Glutamatergic neuron (in vitro differentiated cells): ENCODE measurements at regions not wholly inside any gene's neighbourhood (a gene's known extent, or its start where the extent isn't known, plus 50 kb on each side); places are given as distances from the start of the nearest gene placed in this dataset. TPM values are rescaled to one million over a fixed set of nuclear protein-coding genes. Genes with fewer than 3 reads are reported as not detected.

Experiments used
- DNase-seq: peaks from one replicate; pipeline ENCODE4 v3.0.0; 2022
- H3K27ac Mint-ChIP-seq: one replicate; pipeline ENCODE4 v1.8.0; 2020; ENCODE audit warnings: mild to moderate bottlenecking, mixed read lengths, inconsistent platforms; ENCODE audit not compliant: unreplicated experiment
- H3K27me3 Mint-ChIP-seq: one replicate; pipeline ENCODE4 v1.8.0; 2020; ENCODE audit warnings: mild to moderate bottlenecking, moderate library complexity, mixed read lengths, inconsistent platforms; ENCODE audit not compliant: unreplicated experiment
- H3K36me3 Mint-ChIP-seq: one replicate; pipeline ENCODE4 v1.8.0; 2020; ENCODE audit warnings: mild to moderate bottlenecking, mixed read lengths, inconsistent platforms; ENCODE audit not compliant: unreplicated experiment
- H3K4me1 Mint-ChIP-seq: one replicate; pipeline ENCODE4 v1.8.0; 2020; ENCODE audit warnings: mild to moderate bottlenecking, low read depth, mixed read lengths, inconsistent platforms; ENCODE audit not compliant: unreplicated experiment
- H3K4me3 Mint-ChIP-seq: one replicate; pipeline ENCODE4 v1.8.0; 2020; ENCODE audit warnings: mild to moderate bottlenecking, mixed read lengths, inconsistent platforms; ENCODE audit not compliant: unreplicated experiment
- H3K9me3 Mint-ChIP-seq: one replicate; pipeline ENCODE4 v1.8.0; 2020; ENCODE audit warnings: mild to moderate bottlenecking, moderate library complexity, mixed read lengths, inconsistent platforms; ENCODE audit not compliant: unreplicated experiment
- CTCF ChIP-seq: fragments of 200-600 bp; sonication (generic); IDR thresholded peaks from one replicate; pipeline ENCODE4 v1.5.0; 2021; ENCODE audit not compliant: partially characterized antibody, unreplicated experiment
- microRNA-seq: library from miRNA; unstranded; fragments of <30 nt; microRNA quantifications from one replicate; pipeline ENCODE4, GENCODE V29; 2020; ENCODE audit not compliant: unreplicated experiment

GRCh38 chr4:127578967-127579366, 53.8 kb upstream of the INTU start:
- Mint-ChIP-seq H3K27ac (no peak overlapping the region), H3K4me1 (peaks cover 5% of the 10 kb centered on the region), H3K27me3 (peaks cover 1% of the 10 kb centered on the region), H3K36me3 (no peaks in the 10 kb centered on the region), H3K4me3 (no peak overlapping the region), H3K9me3 (peaks cover 2% of the 10 kb centered on the region)
- DNase-seq = no peak
- no peak for TF ChIP-seq CTCF

- Mint-ChIP-seq H3K9me3 (peaks cover 2% of the 10 kb centered on the region), H3K4me3 (no peak overlapping the region), H3K27ac (no peak overlapping the region), H3K4me1 (peaks cover 5% of the 10 kb centered on the region), H3K27me3 (peaks cover 1% of the 10 kb centered on the region), H3K36me3 (no peaks in the 10 kb centered on the region)
- TF ChIP-seq CTCF = no peak
- DNase-seq = no peak
These were observed 52.9 kb upstream of the INTU start for GRCh38 chr4:127579821-127580220.

DNA sequence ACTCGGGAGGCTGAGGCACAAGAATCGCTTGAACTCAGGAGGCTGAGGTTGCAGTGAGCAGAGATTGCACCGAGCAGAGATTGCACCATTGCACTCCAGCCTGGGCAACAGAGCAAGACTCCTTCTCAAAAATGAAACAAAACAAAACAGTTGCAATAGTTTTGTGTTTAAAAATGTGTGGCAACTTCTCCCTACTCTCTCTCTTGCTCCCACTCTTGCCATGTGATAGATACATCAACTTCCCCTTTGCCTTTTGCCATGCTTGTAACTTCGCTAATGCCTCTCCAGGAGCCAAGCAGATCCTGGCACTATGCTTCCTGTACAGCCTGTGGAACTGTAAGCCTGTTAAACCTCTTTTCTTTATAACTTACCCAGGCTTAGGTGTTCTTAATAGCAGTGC, 52.5 kb upstream of the INTU start:
- DNase-seq = no peak
- Mint-ChIP-seq H3K36me3 (no peaks in the 10 kb centered on the region), H3K27me3 (peaks cover 1% of the 10 kb centered on the region), H3K27ac (no peak overlapping the region), H3K9me3 (peaks cover 2% of the 10 kb centered on the region), H3K4me3 (no peak overlapping the region), H3K4me1 (peaks cover 5% of the 10 kb centered on the region)
- TF ChIP-seq CTCF = no peak

DNA sequence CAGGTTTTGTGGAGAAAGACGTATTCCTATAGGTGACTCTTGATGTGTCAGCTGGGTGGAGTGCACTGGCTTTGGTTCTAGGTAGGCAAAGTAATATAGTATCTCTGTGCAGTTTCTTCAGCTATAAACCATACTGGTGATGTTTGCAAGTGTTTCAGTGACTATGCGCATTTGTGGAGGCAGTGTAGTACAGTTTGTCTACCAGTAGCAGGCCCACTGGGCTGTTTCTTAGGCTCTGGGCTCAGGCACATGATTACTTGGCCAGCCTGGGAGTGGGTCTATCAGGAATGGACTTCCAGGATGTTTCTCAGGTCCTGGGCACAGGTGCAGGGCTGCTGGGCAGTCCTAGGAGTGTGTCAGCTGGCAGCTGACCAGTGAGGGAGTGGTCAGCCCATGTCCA, 51.9 kb upstream of the INTU start:
- H3K4me3 Mint-ChIP-seq = no peak overlapping the region
- peaks cover 5% of the 10 kb centered on the region for H3K4me1 Mint-ChIP-seq
- no peaks in the 10 kb centered on the region for H3K36me3 Mint-ChIP-seq
- peaks cover 2% of the 10 kb centered on the region for H3K9me3 Mint-ChIP-seq
- TF ChIP-seq CTCF = no peak
- H3K27me3 Mint-ChIP-seq = peaks cover 1% of the 10 kb centered on the region
- H3K27ac Mint-ChIP-seq = no peak overlapping the region
- no peak for DNase-seq

Small RNAs in the stretch of these regions (microRNA-seq; reads per million reads assigned to microRNA genes)
- not detected for gene MIR2054
